SU-DHL-6 (cell line): ENCODE measurements at regions not wholly inside any gene's neighbourhood (a gene's known extent, or its start where the extent isn't known, plus 50 kb on each side); places are given as distances from the start of the nearest gene placed in this dataset.

Source experiments
- H2AFZ ChIP-seq: fragments of 200-600 bp; sonication (generic); 2 replicates; pipeline ENCODE4 v1.6.1; 2014; ENCODE audit warnings: low read depth, mild to moderate bottlenecking, moderate library complexity, mixed read lengths, antibody characterized with exemption, low read length; ENCODE audit not compliant: severe bottlenecking
- H3F3A ChIP-seq: fragments of 200-600 bp; shearing (Covaris generic); 2 replicates; pipeline ENCODE4 v1.6.0; 2016; ENCODE audit warnings: antibody characterized with exemption, mild to moderate bottlenecking; ENCODE audit not compliant: insufficient read depth
- H3K27ac ChIP-seq: fragments of 200-600 bp; sonication (generic); 2 replicates; pipeline ENCODE4 v1.5.1; 2016; ENCODE audit warnings: low read depth, mild to moderate bottlenecking, low read length, moderate library complexity, mixed read lengths
- H3K27me3 ChIP-seq: fragments of 200-600 bp; sonication (generic), shearing (Covaris generic); 2 replicates; pipeline ENCODE4 v1.6.0; 2014; ENCODE audit warnings: mild to moderate bottlenecking, low read length
- H3K36me3 ChIP-seq: fragments of 200-600 bp; sonication (generic); 2 replicates; pipeline ENCODE4 v1.6.1; 2014; ENCODE audit warnings: mild to moderate bottlenecking, low read length, mixed read lengths
- H3K4me2 ChIP-seq: fragments of 300-600, 200-600 bp; shearing (Covaris generic), sonication (generic); 2 replicates; pipeline ENCODE4 v1.6.0; 2014; ENCODE audit warnings: low read length, low read depth, mild to moderate bottlenecking; ENCODE audit not compliant: poor library complexity, severe bottlenecking
- H3K4me3 ChIP-seq: fragments of 200-600 bp; sonication (generic); 2 replicates; pipeline ENCODE4 v1.5.1; 2014; ENCODE audit warnings: antibody characterized with exemption, low read length, mild to moderate bottlenecking, mixed read lengths; ENCODE audit not compliant: insufficient read depth, poor library complexity, severe bottlenecking
- H3K79me2 ChIP-seq: fragments of 200-600 bp; sonication (generic); 2 replicates; pipeline ENCODE4 v1.6.1; 2014; ENCODE audit warnings: mild to moderate bottlenecking, low read length, moderate library complexity; ENCODE audit not compliant: insufficient read depth
- H3K9ac ChIP-seq: fragments of 200-600 bp; sonication (generic); 2 replicates; pipeline ENCODE4 v1.7.0; 2014; ENCODE audit warnings: mild to moderate bottlenecking, low read length
- H3K9me2 ChIP-seq: fragments of 200-600 bp; sonication (generic); replicated peaks from 2 replicates; pipeline ENCODE4 v1.6.1; 2014; ENCODE audit warnings: low read length; ENCODE audit not compliant: insufficient read depth
- H3K9me3 ChIP-seq: fragments of 200-600 bp; sonication (generic); 2 replicates; pipeline ENCODE4 v1.6.1; 2014; ENCODE audit warnings: low read length, mixed read lengths; ENCODE audit not compliant: insufficient read depth
- H4K20me1 ChIP-seq: fragments of 200-600 bp; sonication (generic); 2 replicates; pipeline ENCODE4 v1.6.1; 2014; ENCODE audit warnings: low read depth, mild to moderate bottlenecking, antibody characterized with exemption, low read length, moderate library complexity, mixed read lengths
- EZH2phosphoT487 ChIP-seq: fragments of 200-600 bp; sonication (generic), shearing (Covaris generic); conservative IDR thresholded peaks from 2 replicates; pipeline ENCODE4 v1.6.1; 2018; ENCODE audit warnings: mild to moderate bottlenecking, antibody characterized with exemption, low read length, moderate library complexity, mixed read lengths
- TF ChIP-seq, protein P1 (sequence below): fragments of 200-600 bp; sonication (generic); IDR thresholded peaks from one replicate; pipeline ENCODE4 v1.5.1; 2017; ENCODE audit warnings: antibody characterized with exemption, mild to moderate bottlenecking, low read length, moderate library complexity; ENCODE audit not compliant: insufficient read depth, poor library complexity, severe bottlenecking

DNA sequence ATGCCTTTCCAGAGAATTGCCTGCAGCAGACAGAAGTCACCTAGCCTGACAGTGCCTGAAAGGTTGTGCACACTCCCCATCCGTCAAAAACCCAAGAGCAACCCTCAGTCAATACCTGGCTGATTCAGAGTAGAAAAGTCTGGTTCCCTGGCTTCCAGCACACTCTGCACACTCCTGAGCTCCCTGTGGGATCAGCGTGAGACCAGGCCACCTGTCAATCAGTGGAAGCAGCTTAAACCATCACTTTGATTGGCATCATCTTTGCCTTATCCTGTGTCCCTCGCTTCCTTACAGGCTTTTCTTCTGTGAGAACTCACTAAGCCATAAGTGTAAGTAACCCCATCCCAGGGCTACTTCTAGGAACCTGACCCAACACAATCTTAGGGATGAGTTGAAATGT, 109.8 kb downstream of the ACTL7B start:
- no peak for TF ChIP-seq EZH2phosphoT487
- TF ChIP-seq, protein P1, sequence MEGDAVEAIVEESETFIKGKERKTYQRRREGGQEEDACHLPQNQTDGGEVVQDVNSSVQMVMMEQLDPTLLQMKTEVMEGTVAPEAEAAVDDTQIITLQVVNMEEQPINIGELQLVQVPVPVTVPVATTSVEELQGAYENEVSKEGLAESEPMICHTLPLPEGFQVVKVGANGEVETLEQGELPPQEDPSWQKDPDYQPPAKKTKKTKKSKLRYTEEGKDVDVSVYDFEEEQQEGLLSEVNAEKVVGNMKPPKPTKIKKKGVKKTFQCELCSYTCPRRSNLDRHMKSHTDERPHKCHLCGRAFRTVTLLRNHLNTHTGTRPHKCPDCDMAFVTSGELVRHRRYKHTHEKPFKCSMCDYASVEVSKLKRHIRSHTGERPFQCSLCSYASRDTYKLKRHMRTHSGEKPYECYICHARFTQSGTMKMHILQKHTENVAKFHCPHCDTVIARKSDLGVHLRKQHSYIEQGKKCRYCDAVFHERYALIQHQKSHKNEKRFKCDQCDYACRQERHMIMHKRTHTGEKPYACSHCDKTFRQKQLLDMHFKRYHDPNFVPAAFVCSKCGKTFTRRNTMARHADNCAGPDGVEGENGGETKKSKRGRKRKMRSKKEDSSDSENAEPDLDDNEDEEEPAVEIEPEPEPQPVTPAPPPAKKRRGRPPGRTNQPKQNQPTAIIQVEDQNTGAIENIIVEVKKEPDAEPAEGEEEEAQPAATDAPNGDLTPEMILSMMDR: no peak
- Histone ChIP-seq H3K4me2 (no peak overlapping the region), H3K9ac (no peak overlapping the region)

DNA sequence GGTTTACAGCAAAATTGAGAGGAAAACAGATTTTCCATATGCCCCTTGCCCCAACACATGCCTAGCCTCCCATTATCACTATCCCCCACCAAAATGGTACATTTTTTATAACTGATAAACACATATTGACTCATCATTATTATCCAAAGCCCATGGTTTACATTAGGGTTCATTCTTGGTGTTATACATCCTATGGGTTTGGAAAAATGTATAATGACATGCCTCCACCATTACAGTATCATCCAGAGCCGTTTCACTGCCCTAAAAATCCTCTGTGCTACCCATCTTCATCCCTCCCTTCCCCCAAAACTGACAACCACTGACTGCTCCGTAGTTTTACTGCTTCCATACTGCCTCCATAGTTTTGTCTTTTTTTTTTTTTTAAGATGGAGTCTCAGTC, 111.1 kb downstream of the ACTL7B start:
- no peaks in the 10 kb centered on the region for H3K9me2 ChIP-seq
- H2AFZ ChIP-seq: no peak overlapping the region
- H3K79me2 ChIP-seq: no peaks in the 10 kb centered on the region
- no peak overlapping the region for H3K27ac ChIP-seq
- H3K4me2 ChIP-seq: no peak overlapping the region
- TF ChIP-seq EZH2phosphoT487: no peak
- TF ChIP-seq, protein P1: no peak
- no peak overlapping the region for H3K4me3 ChIP-seq
- no peaks in the 10 kb centered on the region for H3K9me3 ChIP-seq
- H3K36me3 ChIP-seq: no peaks in the 10 kb centered on the region
- H3K9ac ChIP-seq: no peak overlapping the region
- no peaks in the 10 kb centered on the region for H4K20me1 ChIP-seq
- no peaks in the 10 kb centered on the region for H3F3A ChIP-seq
- H3K27me3 ChIP-seq: no peaks in the 10 kb centered on the region

More for the DNA sequence above, 109.8 kb downstream of the ACTL7B start:
- Histone ChIP-seq H3K9me3 (no peaks in the 10 kb centered on the region), H3F3A (no peaks in the 10 kb centered on the region), H4K20me1 (no peaks in the 10 kb centered on the region), H3K27me3 (no peaks in the 10 kb centered on the region), H2AFZ (no peak overlapping the region), H3K4me3 (no peak overlapping the region), H3K79me2 (no peaks in the 10 kb centered on the region), H3K36me3 (no peaks in the 10 kb centered on the region), H3K27ac (no peak overlapping the region), H3K9me2 (no peaks in the 10 kb centered on the region)

DNA sequence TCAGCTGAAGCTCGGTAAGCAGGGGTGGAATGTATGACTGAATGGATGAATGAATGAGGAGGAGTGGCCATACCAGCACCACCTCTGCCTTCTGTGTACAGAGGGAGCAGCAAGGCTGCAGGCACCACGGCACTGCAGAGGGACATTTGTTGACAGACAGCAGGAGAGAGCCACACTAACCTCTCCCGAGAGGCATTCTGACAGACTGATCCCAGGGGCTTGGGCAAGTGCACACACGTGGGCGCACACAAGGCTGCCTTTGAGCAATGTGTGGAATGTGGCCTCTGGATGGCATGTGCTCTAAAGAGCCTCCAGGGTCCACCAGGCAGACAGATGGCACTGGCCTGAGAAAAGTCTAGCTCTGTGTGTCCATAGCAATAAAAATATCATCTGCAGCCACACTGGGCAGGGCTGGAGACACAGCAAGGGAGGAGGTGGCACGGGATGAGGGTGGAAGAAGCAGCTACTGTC, 111.8 kb downstream of the ACTL7B start:
- H3K4me3 ChIP-seq: no peak overlapping the region
- no peak overlapping the region for H3K4me2 ChIP-seq
- H3K36me3 ChIP-seq: no peaks in the 10 kb centered on the region
- no peak overlapping the region for H2AFZ ChIP-seq
- no peaks in the 10 kb centered on the region for H3K79me2 ChIP-seq
- H3K27me3 ChIP-seq: no peaks in the 10 kb centered on the region
- H3K9me3 ChIP-seq: no peaks in the 10 kb centered on the region
- H3K9me2 ChIP-seq: no peaks in the 10 kb centered on the region
- H3K9ac ChIP-seq: no peak overlapping the region
- no peak for TF ChIP-seq EZH2phosphoT487
- TF ChIP-seq, protein P1: no peak
- H3F3A ChIP-seq: no peaks in the 10 kb centered on the region
- H3K27ac ChIP-seq: no peak overlapping the region
- H4K20me1 ChIP-seq: no peaks in the 10 kb centered on the region

DNA sequence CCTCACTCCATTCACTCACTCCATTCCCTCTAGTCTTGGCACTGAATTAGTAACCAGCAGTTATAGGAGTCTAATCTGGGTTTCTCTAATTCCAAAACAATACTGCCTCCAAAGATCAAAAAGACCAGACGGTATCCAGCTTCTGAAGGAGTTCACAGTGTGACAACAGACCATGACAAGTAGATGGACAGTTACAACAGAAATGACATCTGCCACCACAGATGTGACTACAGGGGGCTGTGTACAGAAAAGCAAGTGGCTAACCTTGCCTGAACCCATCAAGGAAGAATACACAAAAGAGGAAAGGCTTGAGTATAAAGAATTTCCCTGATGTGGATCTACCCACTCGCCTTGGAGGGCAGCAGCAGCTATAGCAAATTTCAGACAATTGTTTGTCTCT, 112.4 kb downstream of the ACTL7B start:
- Histone ChIP-seq H3K4me3 (no peak overlapping the region), H3F3A (no peaks in the 10 kb centered on the region), H2AFZ (no peak overlapping the region), H3K36me3 (no peaks in the 10 kb centered on the region), H3K79me2 (no peaks in the 10 kb centered on the region), H3K9ac (no peak overlapping the region), H3K9me3 (no peaks in the 10 kb centered on the region), H4K20me1 (no peaks in the 10 kb centered on the region), H3K4me2 (no peak overlapping the region), H3K27me3 (no peaks in the 10 kb centered on the region), H3K9me2 (no peaks in the 10 kb centered on the region), H3K27ac (no peak overlapping the region)
- TF ChIP-seq EZH2phosphoT487: no peak
- TF ChIP-seq, protein P1: no peak
